ENCODE measurements at regions not wholly inside any gene's neighbourhood (a gene's known extent, or its start where the extent isn't known, plus 50 kb on each side); places are given as distances from the start of the nearest gene placed in this dataset.

- no peak overlapping the region for H3K27ac ChIP-seq (ENCODE audit: insufficient read depth, low read depth, low read length)
- no peak overlapping the region for H3K9ac ChIP-seq (replicated peaks; ENCODE audit: extremely low read depth, insufficient read depth, low read length)
- no peaks in the 10 kb centered on the region for H3K9me3 ChIP-seq (replicated peaks; ENCODE audit: control insufficient read depth, insufficient read depth, low read length)
- BruUV-seq (replicated peaks), result no TSS peak
- H3K36me3 ChIP-seq (ENCODE audit: control insufficient read depth in 2 of 2, extremely low read depth in 1 of 2, insufficient read depth in 2 of 2, low read length in 2 of 2), result no peaks in the 10 kb centered on the region
- ChIA-PET POLR2A (no interaction called here), CTCF (no interaction called here)
- H4K20me1 ChIP-seq (replicated peaks; ENCODE audit: control insufficient read depth, extremely low read depth, insufficient read depth, low read length), result no peaks in the 10 kb centered on the region
- H3K4me2 ChIP-seq (ENCODE audit: insufficient read depth, low read length), result no peak overlapping the region
- H3K4me3 ChIP-seq (replicated peaks in 1 of 3; ENCODE audit: insufficient read depth in 1 of 3, low read depth in 1 of 3, low read length in 3 of 3), result no peak overlapping the region
- DNase-seq (ENCODE audit: low read depth, low spot score), result no peak
- TF ChIP-seq JUN (IDR thresholded peaks at IDR 0.05; ENCODE audit: borderline replicate concordance, insufficient read depth, insufficient read length, low read depth), result no peak
- no peak for TF ChIP-seq GATA2 (IDR thresholded peaks at IDR 0.05; ENCODE audit: insufficient read depth, insufficient read length, low read depth, low read length)
- TF ChIP-seq FOS (IDR thresholded peaks at IDR 0.05; ENCODE audit: borderline replicate concordance, insufficient read depth, low read length), result no peak
- TF ChIP-seq MYC (IDR thresholded peaks at IDR 0.05; ENCODE audit: low read depth, low read length), result no peak
- TF ChIP-seq MAX (IDR thresholded peaks at IDR 0.05; ENCODE audit: insufficient read depth, insufficient read length), result no peak
- dilution Hi-C loops (cut with MboI; ENCODE audit: extremely low pct_ligation_motif_present, low sequenced_read_pairs), result no loop called here
- H3K27me3 ChIP-seq (ENCODE audit: control insufficient read depth in 2 of 2, insufficient read depth in 2 of 2, low read length in 2 of 2), result no peaks in the 10 kb centered on the region
- no peaks in the 10 kb centered on the region for H3K79me2 ChIP-seq (ENCODE audit: control insufficient read depth, insufficient read depth, low read length)
- intact Hi-C loops (cut with micrococcal nuclease), result no loop called here
- no peak for FAIRE-seq
- H3K9me1 ChIP-seq (replicated peaks; ENCODE audit: control insufficient read depth, extremely low read depth, insufficient read depth, low read length), result no peaks in the 10 kb centered on the region
- no peak overlapping the region for H2AFZ ChIP-seq (ENCODE audit: low read depth, low read length)
- H3K4me1 ChIP-seq (ENCODE audit: control insufficient read depth, extremely low read depth, insufficient read depth, low read length), result no peaks in the 10 kb centered on the region
These were observed 211.9 kb upstream of the GLI3 start for GRCh38 chr7:42448901-42449300.

- H3K4me2 ChIP-seq (ENCODE audit: insufficient read depth, low read length), result no peak overlapping the region
- BruUV-seq (replicated peaks), result no TSS peak
- no peaks in the 10 kb centered on the region for H3K79me2 ChIP-seq (ENCODE audit: control insufficient read depth, insufficient read depth, low read length)
- H3K36me3 ChIP-seq (ENCODE audit: control insufficient read depth in 2 of 2, extremely low read depth in 1 of 2, insufficient read depth in 2 of 2, low read length in 2 of 2), result no peaks in the 10 kb centered on the region
- H3K9ac ChIP-seq (replicated peaks; ENCODE audit: extremely low read depth, insufficient read depth, low read length), result no peak overlapping the region
- no peaks in the 10 kb centered on the region for H3K4me1 ChIP-seq (ENCODE audit: control insufficient read depth, extremely low read depth, insufficient read depth, low read length)
- no peak overlapping the region for H3K4me3 ChIP-seq (replicated peaks in 1 of 3; ENCODE audit: insufficient read depth in 1 of 3, low read depth in 1 of 3, low read length in 3 of 3)
- ChIA-PET POLR2A (no interaction called here), CTCF (no interaction called here)
- dilution Hi-C loops (cut with MboI; ENCODE audit: extremely low pct_ligation_motif_present, low sequenced_read_pairs), result no loop called here
- intact Hi-C loops (cut with micrococcal nuclease), result no loop called here
- H3K27ac ChIP-seq (ENCODE audit: insufficient read depth, low read depth, low read length), result no peak overlapping the region
- FAIRE-seq (no peak), DNase-seq (ENCODE audit: low read depth, low spot score) (no peak)
- no peaks in the 10 kb centered on the region for H3K27me3 ChIP-seq (ENCODE audit: control insufficient read depth in 2 of 2, insufficient read depth in 2 of 2, low read length in 2 of 2)
- no peaks in the 10 kb centered on the region for H4K20me1 ChIP-seq (replicated peaks; ENCODE audit: control insufficient read depth, extremely low read depth, insufficient read depth, low read length)
- H2AFZ ChIP-seq (ENCODE audit: low read depth, low read length), result no peak overlapping the region
- TF ChIP-seq POLR2AphosphoS5 (IDR thresholded peaks at IDR 0.05; ENCODE audit: insufficient read depth, low read depth, low read length) (no peak), MAX (IDR thresholded peaks at IDR 0.05; ENCODE audit: insufficient read depth, insufficient read length) (no peak), JUN (IDR thresholded peaks at IDR 0.05; ENCODE audit: borderline replicate concordance, insufficient read depth, insufficient read length, low read depth) (no peak), POLR2A (IDR thresholded peaks at IDR 0.05; ENCODE audit: low read depth, low read length) (no peak), MYC (IDR thresholded peaks at IDR 0.05; ENCODE audit: low read depth, low read length) (no peak), FOS (IDR thresholded peaks at IDR 0.05; ENCODE audit: borderline replicate concordance, insufficient read depth, low read length) (no peak), EZH2 (IDR thresholded peaks at IDR 0.05; ENCODE audit: borderline replicate concordance, low read depth, low read length, severe bottlenecking) (no peak), GATA2 (IDR thresholded peaks at IDR 0.05; ENCODE audit: insufficient read depth, insufficient read length, low read depth, low read length) (no peak)
- TF ChIP-seq, protein P1, sequence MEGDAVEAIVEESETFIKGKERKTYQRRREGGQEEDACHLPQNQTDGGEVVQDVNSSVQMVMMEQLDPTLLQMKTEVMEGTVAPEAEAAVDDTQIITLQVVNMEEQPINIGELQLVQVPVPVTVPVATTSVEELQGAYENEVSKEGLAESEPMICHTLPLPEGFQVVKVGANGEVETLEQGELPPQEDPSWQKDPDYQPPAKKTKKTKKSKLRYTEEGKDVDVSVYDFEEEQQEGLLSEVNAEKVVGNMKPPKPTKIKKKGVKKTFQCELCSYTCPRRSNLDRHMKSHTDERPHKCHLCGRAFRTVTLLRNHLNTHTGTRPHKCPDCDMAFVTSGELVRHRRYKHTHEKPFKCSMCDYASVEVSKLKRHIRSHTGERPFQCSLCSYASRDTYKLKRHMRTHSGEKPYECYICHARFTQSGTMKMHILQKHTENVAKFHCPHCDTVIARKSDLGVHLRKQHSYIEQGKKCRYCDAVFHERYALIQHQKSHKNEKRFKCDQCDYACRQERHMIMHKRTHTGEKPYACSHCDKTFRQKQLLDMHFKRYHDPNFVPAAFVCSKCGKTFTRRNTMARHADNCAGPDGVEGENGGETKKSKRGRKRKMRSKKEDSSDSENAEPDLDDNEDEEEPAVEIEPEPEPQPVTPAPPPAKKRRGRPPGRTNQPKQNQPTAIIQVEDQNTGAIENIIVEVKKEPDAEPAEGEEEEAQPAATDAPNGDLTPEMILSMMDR (IDR thresholded peaks at IDR 0.05; ENCODE audit: extremely low read depth in 1 of 2, insufficient read depth in 1 of 2, low read depth in 1 of 2, low read length in 2 of 2), result no peak
- no peaks in the 10 kb centered on the region for H3K9me1 ChIP-seq (replicated peaks; ENCODE audit: control insufficient read depth, extremely low read depth, insufficient read depth, low read length)
- H3K9me3 ChIP-seq (replicated peaks; ENCODE audit: control insufficient read depth, insufficient read depth, low read length), result no peaks in the 10 kb centered on the region
These were observed 208.7 kb upstream of the GLI3 start for GRCh38 chr7:42445691-42446090.
